ENCODE measurements at regions not wholly inside any gene's neighbourhood (a gene's known extent, or its start where the extent isn't known, plus 50 kb on each side); places are given as distances from the start of the nearest gene placed in this dataset.

DNA sequence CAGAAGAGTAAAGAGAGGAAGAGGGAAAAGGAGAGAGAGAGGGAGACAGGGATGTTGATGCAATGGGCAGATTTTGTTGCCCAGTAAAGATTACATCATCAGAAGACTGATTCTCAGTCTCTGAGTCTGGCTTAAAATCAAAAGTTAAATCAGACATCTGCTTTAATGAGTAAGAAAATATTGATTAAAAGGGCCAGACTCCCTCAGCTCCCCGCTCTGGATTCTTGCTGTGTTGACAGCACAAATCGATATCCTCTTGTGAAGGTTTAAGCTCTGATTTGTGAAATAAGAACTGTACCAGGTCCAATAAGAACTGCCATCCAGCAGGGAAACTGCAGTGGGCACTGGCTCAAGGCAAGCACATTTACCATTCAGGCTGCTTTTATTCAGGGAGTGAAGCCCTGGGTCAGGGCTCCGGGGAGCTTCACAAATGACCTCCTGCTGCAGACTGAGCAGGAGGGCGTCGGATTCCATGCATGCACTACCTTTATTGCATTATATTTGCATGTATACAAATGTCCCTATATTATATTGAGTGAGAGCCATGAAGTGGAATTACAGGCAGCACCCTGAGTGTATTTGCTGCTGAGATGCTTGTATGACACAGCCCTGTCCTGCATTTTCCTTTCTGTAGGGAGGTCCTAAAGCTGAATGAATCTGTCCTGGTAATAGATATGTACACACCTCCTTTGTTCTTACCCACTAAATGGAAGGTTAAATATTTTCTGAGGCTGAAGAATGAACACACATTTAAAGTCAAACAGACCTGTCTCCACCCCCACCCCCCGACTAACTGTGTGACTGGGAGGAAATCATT is 401.5 kb downstream of the REEP3 start:
- CTCF ChIA-PET (ENCODE audit: low intra/inter-chr PET ratio, low total read pairs) = no interaction called here
- Histone ChIP-seq H3K27me3 (ENCODE audit: control insufficient read depth in 1 of 2, insufficient read depth in 2 of 2, low read length in 2 of 2) (no peaks in the 10 kb centered on the region), H3K4me3 (replicated peaks in 1 of 3; ENCODE audit: insufficient read depth in 1 of 3, low read depth in 2 of 3, low read length in 3 of 3) (no peak overlapping the region), H4K20me1 (ENCODE audit: insufficient read depth, low read length) (no peaks in the 10 kb centered on the region), H3K9me3 (ENCODE audit: low read length) (no peaks in the 10 kb centered on the region), H3K79me2 (ENCODE audit: insufficient read depth, low read length) (no peaks in the 10 kb centered on the region), H3K36me3 (replicated peaks in 1 of 2; ENCODE audit: control insufficient read depth in 1 of 2, insufficient read depth in 2 of 2, low read length in 2 of 2) (no peaks in the 10 kb centered on the region), H3K9ac (ENCODE audit: insufficient read depth, low read depth, low read length) (no peak overlapping the region), H3K4me2 (ENCODE audit: low read depth, low read length) (no peak overlapping the region), H3K27ac (ENCODE audit: extremely low read length, insufficient read depth, low read length) (no peak overlapping the region), H3K4me1 (ENCODE audit: insufficient read depth, low read length) (peaks cover 16% of the 10 kb centered on the region), H2AFZ (ENCODE audit: low read length) (no peak overlapping the region)
- in situ Hi-C loops (cut with HindIII; ENCODE audit: extremely low pct_ligation_motif_present, low pct_unique_long_range_greater_than_20kb) = no loop called here
- no TSS peak for BruUV-seq (replicated peaks)
- POLR2A ChIA-PET = no interaction called here
- ATAC-seq (peak; percentile 55), DNase-seq (ENCODE audit: low spot score) (peak; percentile 37), FAIRE-seq (no peak)
- TF ChIP-seq ATF7 (IDR thresholded peaks at IDR 0.05) = peak; percentile 77
- no peak for TF ChIP-seq ATF7 (CRISPR knock-in tag; IDR thresholded peaks at IDR 0.05)
- TF ChIP-seq, protein P1, sequence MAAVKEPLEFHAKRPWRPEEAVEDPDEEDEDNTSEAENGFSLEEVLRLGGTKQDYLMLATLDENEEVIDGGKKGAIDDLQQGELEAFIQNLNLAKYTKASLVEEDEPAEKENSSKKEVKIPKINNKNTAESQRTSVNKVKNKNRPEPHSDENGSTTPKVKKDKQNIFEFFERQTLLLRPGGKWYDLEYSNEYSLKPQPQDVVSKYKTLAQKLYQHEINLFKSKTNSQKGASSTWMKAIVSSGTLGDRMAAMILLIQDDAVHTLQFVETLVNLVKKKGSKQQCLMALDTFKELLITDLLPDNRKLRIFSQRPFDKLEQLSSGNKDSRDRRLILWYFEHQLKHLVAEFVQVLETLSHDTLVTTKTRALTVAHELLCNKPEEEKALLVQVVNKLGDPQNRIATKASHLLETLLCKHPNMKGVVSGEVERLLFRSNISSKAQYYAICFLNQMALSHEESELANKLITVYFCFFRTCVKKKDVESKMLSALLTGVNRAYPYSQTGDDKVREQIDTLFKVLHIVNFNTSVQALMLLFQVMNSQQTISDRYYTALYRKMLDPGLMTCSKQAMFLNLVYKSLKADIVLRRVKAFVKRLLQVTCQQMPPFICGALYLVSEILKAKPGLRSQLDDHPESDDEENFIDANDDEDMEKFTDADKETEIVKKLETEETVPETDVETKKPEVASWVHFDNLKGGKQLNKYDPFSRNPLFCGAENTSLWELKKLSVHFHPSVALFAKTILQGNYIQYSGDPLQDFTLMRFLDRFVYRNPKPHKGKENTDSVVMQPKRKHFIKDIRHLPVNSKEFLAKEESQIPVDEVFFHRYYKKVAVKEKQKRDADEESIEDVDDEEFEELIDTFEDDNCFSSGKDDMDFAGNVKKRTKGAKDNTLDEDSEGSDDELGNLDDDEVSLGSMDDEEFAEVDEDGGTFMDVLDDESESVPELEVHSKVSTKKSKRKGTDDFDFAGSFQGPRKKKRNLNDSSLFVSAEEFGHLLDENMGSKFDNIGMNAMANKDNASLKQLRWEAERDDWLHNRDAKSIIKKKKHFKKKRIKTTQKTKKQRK (IDR thresholded peaks at IDR 0.05; ENCODE audit: low read length) = no peak
- TF ChIP-seq SETDB1 (CRISPR knock-in tag; IDR thresholded peaks at IDR 0.05; ENCODE audit: borderline replicate concordance) = no peak
- TF ChIP-seq NRL (CRISPR knock-in tag; IDR thresholded peaks at IDR 0.05; ENCODE audit: borderline replicate concordance) = no peak
- TF ChIP-seq, protein P2, sequence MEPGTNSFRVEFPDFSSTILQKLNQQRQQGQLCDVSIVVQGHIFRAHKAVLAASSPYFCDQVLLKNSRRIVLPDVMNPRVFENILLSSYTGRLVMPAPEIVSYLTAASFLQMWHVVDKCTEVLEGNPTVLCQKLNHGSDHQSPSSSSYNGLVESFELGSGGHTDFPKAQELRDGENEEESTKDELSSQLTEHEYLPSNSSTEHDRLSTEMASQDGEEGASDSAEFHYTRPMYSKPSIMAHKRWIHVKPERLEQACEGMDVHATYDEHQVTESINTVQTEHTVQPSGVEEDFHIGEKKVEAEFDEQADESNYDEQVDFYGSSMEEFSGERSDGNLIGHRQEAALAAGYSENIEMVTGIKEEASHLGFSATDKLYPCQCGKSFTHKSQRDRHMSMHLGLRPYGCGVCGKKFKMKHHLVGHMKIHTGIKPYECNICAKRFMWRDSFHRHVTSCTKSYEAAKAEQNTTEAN (CRISPR knock-in tag; conservative IDR thresholded peaks at IDR 0.05) = no peak
- no peak for TF ChIP-seq TCF7 (IDR thresholded peaks at IDR 0.05; ENCODE audit: low read depth)
- TF ChIP-seq ZNF569 (CRISPR knock-in tag; IDR thresholded peaks at IDR 0.05; ENCODE audit: borderline replicate concordance) = no peak
- no peak for TF ChIP-seq SP2 (CRISPR knock-in tag; IDR thresholded peaks at IDR 0.05)
- TF ChIP-seq ZNF577 (CRISPR knock-in tag; IDR thresholded peaks at IDR 0.05; ENCODE audit: borderline replicate concordance, low read depth) = no peak
- peak; percentile 46; the same call in 1 of the 2 replicates for TF ChIP-seq KAT2B (IDR thresholded peaks at IDR 0.05; ENCODE audit: borderline replicate concordance, low read depth, low read length)
- TF ChIP-seq ZNF850 (CRISPR knock-in tag; conservative IDR thresholded peaks at IDR 0.05) = no peak
- TF ChIP-seq, protein P3, sequence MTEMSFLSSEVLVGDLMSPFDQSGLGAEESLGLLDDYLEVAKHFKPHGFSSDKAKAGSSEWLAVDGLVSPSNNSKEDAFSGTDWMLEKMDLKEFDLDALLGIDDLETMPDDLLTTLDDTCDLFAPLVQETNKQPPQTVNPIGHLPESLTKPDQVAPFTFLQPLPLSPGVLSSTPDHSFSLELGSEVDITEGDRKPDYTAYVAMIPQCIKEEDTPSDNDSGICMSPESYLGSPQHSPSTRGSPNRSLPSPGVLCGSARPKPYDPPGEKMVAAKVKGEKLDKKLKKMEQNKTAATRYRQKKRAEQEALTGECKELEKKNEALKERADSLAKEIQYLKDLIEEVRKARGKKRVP (CRISPR knock-in tag; IDR thresholded peaks at IDR 0.05) = peak in 1 of 2 experiments; percentile 35; a peak in 1 of 4 replicates
- 0 out of 2 replicates have a peak, but pooled peaks have one; percentile 31 for TF ChIP-seq ONECUT2 (CRISPR knock-in tag; IDR thresholded peaks at IDR 0.05)
- no peak for TF ChIP-seq SMAD3 (CRISPR knock-in tag; IDR thresholded peaks at IDR 0.05)
- TF ChIP-seq ZNF547 (CRISPR knock-in tag; IDR thresholded peaks at IDR 0.05) = no peak
- 2% methylated on average over 6 of the region's 6 CpGs for WGBS (ENCODE audit: low lambda C conversion rate)
- intact Hi-C loops (cut with micrococcal nuclease; ENCODE audit: unreplicated experiment) = no loop called here

All from HepG2 (cell line).